ENCODE measurements at regions not wholly inside any gene's neighbourhood (a gene's known extent, or its start where the extent isn't known, plus 50 kb on each side); places are given as distances from the start of the nearest gene placed in this dataset.

DNA sequence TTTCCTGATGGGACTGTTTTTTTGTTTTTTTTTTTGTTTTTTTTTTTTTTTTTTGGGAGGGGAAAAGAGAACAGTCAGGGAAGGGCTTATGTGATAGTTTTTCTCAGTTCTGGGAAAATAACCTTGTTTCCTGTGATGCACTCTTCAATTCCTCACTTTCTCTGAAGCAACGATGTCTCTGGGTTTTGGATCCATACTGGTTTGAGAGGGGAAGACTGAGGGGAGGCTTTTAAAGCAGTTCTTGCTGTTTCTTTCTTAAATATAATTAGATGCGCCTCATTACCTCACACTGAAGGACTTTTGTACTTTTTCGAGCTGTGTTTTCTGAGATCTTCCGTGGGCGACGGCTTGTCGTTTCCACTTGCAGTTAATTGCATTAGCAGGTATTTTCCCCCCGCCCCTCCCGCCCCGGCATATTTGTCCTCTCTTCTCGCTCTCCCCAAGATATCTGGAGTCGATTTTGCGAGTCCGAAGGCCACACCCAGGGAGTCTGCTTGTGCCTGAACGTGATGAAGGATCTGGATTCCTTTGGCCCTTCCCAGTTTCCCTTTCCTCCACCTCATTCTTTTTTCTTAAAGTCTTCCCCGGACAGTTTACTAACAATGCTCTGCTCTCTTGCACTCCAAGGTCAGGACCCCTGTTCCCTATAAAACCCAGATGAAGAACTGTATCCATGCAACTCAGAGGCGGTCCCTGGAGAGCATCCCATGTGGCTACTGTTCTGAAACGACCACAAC is 125.2 kb upstream of the ZFHX3 start:
- BruUV-seq (replicated peaks), result no TSS peak
- no peaks in the 10 kb centered on the region for H3K9me2 ChIP-seq (ENCODE audit: insufficient read depth, low read length)
- no peaks in the 10 kb centered on the region for H3K79me2 ChIP-seq (ENCODE audit: insufficient read depth, low read depth, low read length)
- H3K4me1 ChIP-seq (ENCODE audit: insufficient read depth, low read length, poor library complexity, severe bottlenecking), result no peaks in the 10 kb centered on the region
- H3K4me3 ChIP-seq (ENCODE audit: low read depth, low read length, poor library complexity, severe bottlenecking), result no peak overlapping the region
- no peaks in the 10 kb centered on the region for H3K9me3 ChIP-seq (ENCODE audit: low read length)
- intact Hi-C loops (cut with micrococcal nuclease; ENCODE audit: unreplicated experiment), result no loop called here
- DNase-seq (ENCODE audit: low spot score), result no peak
- TF ChIP-seq, protein P1, sequence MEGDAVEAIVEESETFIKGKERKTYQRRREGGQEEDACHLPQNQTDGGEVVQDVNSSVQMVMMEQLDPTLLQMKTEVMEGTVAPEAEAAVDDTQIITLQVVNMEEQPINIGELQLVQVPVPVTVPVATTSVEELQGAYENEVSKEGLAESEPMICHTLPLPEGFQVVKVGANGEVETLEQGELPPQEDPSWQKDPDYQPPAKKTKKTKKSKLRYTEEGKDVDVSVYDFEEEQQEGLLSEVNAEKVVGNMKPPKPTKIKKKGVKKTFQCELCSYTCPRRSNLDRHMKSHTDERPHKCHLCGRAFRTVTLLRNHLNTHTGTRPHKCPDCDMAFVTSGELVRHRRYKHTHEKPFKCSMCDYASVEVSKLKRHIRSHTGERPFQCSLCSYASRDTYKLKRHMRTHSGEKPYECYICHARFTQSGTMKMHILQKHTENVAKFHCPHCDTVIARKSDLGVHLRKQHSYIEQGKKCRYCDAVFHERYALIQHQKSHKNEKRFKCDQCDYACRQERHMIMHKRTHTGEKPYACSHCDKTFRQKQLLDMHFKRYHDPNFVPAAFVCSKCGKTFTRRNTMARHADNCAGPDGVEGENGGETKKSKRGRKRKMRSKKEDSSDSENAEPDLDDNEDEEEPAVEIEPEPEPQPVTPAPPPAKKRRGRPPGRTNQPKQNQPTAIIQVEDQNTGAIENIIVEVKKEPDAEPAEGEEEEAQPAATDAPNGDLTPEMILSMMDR (conservative IDR thresholded peaks at IDR 0.05; ENCODE audit: low read length), result no peak
- TF ChIP-seq EZH2phosphoT487 (IDR thresholded peaks at IDR 0.05; ENCODE audit: borderline replicate concordance, low read depth, low read length), result no peak
- no peak overlapping the region for H3K4me2 ChIP-seq (ENCODE audit: low read length)
- POLR2A ChIA-PET, result no interaction called here
- H3K36me3 ChIP-seq (ENCODE audit: insufficient read depth, low read length), result no peaks in the 10 kb centered on the region
- CTCF ChIA-PET (ENCODE audit: unreplicated experiment), result no interaction called here
- no peaks in the 10 kb centered on the region for H4K20me1 ChIP-seq (ENCODE audit: insufficient read depth, low read length)
- no peak overlapping the region for H3K27ac ChIP-seq (ENCODE audit: low read depth, low read length, poor library complexity, severe bottlenecking)
- H2AFZ ChIP-seq (ENCODE audit: low read length), result no peak overlapping the region

DNA sequence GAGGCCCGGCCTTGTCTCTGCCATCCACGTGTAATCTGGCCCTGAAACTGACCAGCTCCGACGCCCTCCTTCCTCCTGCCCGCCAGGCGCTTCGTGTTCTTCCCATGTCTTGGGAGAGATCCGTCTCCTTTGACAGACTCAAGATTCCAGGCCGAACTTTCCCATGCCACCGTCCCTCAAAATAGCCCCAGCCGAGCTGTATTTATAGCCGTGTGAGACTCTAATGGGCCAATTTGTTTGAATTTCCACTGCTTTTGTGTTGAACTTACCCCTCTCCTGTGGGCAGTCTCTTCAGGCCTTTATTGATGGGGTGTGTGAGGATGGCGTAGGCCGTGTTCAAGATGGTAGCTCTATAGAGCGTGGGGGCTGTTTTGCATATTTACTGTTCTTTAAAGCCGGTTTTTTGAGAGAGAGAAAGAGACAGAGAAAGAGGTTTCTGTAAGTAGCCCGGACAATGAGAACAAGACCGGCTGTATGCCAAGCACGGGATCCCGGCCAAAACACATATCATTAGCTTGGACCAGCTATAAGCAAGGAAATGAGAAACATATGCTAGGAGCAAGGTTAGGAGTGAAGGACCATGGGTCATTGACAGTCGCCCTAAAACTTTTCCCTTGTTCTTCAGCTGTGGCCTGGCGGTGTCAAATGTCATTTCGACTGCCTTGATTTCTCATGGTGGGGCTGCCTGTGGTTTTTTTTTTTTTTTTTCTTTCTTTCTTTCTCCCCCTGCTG is 124.5 kb upstream of the ZFHX3 start:
- BruUV-seq (replicated peaks), result no TSS peak
- Histone ChIP-seq H3K27ac (ENCODE audit: low read depth, low read length, poor library complexity, severe bottlenecking) (no peak overlapping the region), H3K9me2 (ENCODE audit: insufficient read depth, low read length) (no peaks in the 10 kb centered on the region), H2AFZ (ENCODE audit: low read length) (no peak overlapping the region), H3K4me1 (ENCODE audit: insufficient read depth, low read length, poor library complexity, severe bottlenecking) (no peaks in the 10 kb centered on the region), H3K4me2 (ENCODE audit: low read length) (no peak overlapping the region), H3K79me2 (ENCODE audit: insufficient read depth, low read depth, low read length) (no peaks in the 10 kb centered on the region), H4K20me1 (ENCODE audit: insufficient read depth, low read length) (no peaks in the 10 kb centered on the region), H3K4me3 (ENCODE audit: low read depth, low read length, poor library complexity, severe bottlenecking) (no peak overlapping the region), H3K9me3 (ENCODE audit: low read length) (no peaks in the 10 kb centered on the region), H3K36me3 (ENCODE audit: insufficient read depth, low read length) (no peaks in the 10 kb centered on the region)
- intact Hi-C loops (cut with micrococcal nuclease; ENCODE audit: unreplicated experiment), result no loop called here
- TF ChIP-seq, protein P1 (conservative IDR thresholded peaks at IDR 0.05; ENCODE audit: low read length), result no peak
- TF ChIP-seq EZH2phosphoT487 (IDR thresholded peaks at IDR 0.05; ENCODE audit: borderline replicate concordance, low read depth, low read length), result no peak
- POLR2A ChIA-PET, result no interaction called here
- CTCF ChIA-PET (ENCODE audit: unreplicated experiment), result no interaction called here
- no peak for DNase-seq (ENCODE audit: low spot score)

DNA sequence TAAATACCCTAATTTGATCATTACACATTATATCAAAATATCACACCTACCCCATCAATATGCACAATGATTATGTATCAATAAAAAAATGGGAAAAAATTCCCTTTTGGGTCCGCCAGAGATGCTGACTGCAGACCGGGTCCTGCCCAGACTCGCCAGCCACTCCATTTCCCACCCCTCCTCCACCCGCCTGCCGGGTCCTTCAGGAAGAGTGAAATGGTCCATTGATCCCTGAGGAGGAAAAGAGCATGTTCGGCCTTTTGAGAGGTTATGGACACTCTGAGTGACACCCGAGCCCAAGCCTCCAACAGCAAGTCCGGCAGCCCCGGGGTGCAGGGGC is 123.9 kb upstream of the ZFHX3 start:
- no peak for TF ChIP-seq EZH2phosphoT487 (IDR thresholded peaks at IDR 0.05; ENCODE audit: borderline replicate concordance, low read depth, low read length)
- TF ChIP-seq, protein P1 (conservative IDR thresholded peaks at IDR 0.05; ENCODE audit: low read length), result no peak
- Histone ChIP-seq H3K4me1 (ENCODE audit: insufficient read depth, low read length, poor library complexity, severe bottlenecking) (no peaks in the 10 kb centered on the region), H4K20me1 (ENCODE audit: insufficient read depth, low read length) (no peaks in the 10 kb centered on the region), H2AFZ (ENCODE audit: low read length) (no peak overlapping the region), H3K4me2 (ENCODE audit: low read length) (no peak overlapping the region), H3K9me2 (ENCODE audit: insufficient read depth, low read length) (no peaks in the 10 kb centered on the region), H3K4me3 (ENCODE audit: low read depth, low read length, poor library complexity, severe bottlenecking) (no peak overlapping the region), H3K9me3 (ENCODE audit: low read length) (no peaks in the 10 kb centered on the region), H3K27ac (ENCODE audit: low read depth, low read length, poor library complexity, severe bottlenecking) (no peak overlapping the region), H3K36me3 (ENCODE audit: insufficient read depth, low read length) (no peaks in the 10 kb centered on the region), H3K79me2 (ENCODE audit: insufficient read depth, low read depth, low read length) (no peaks in the 10 kb centered on the region)
- DNase-seq (ENCODE audit: low spot score), result no peak
- intact Hi-C loops (cut with micrococcal nuclease; ENCODE audit: unreplicated experiment), result no loop called here
- BruUV-seq (replicated peaks), result no TSS peak
- POLR2A ChIA-PET, result no interaction called here
- CTCF ChIA-PET (ENCODE audit: unreplicated experiment), result no interaction called here

Data from OCI-LY7 (cell line).